ENCODE measurements at regions not wholly inside any gene's neighbourhood (a gene's known extent, or its start where the extent isn't known, plus 50 kb on each side); places are given as distances from the start of the nearest gene placed in this dataset.

- no peak for FAIRE-seq
- 89% methylated on average over 1 of the region's 1 CpG; no CpG with 5 or more reads in 1 of the 2 experiments for WGBS, 2 experiments (ENCODE audit: extremely low coverage in 1 of 2, insufficient coverage in 1 of 2, insufficient read length in 1 of 2, insufficient replicate concordance in 2 of 2, low coverage in 1 of 2, low lambda C conversion rate in 2 of 2, missing lambda C conversion rate in 1 of 2)
- Histone ChIP-seq H3K4me1 (replicated peaks in 1 of 4; ENCODE audit: control insufficient read depth in 3 of 4, insufficient read depth in 4 of 4, low read length in 3 of 4) (no peaks in the 10 kb centered on the region), H3K27ac (ENCODE audit: low read depth, low read length) (no peak overlapping the region), H3K79me2 (ENCODE audit: control insufficient read depth in 1 of 2, insufficient read depth in 2 of 2, low read length in 2 of 2) (no peaks in the 10 kb centered on the region), H4K20me1 (replicated peaks in 1 of 2; ENCODE audit: control insufficient read depth in 1 of 2, insufficient read depth in 2 of 2, low read length in 2 of 2) (no peaks in the 10 kb centered on the region), H3K4me3 (ENCODE audit: extremely low read depth in 1 of 4, insufficient read depth in 2 of 4, low read depth in 3 of 4, low read length in 4 of 4) (no peak overlapping the region), H4K8ac (ENCODE audit: extremely low read depth, insufficient read depth, low read length) (no peak overlapping the region), H4K91ac (replicated peaks; ENCODE audit: insufficient read length, low read length) (no peak overlapping the region), H2BK5ac (ENCODE audit: low read depth, low read length) (no peak overlapping the region), H2BK120ac (replicated peaks; ENCODE audit: low read depth, low read length) (no peak overlapping the region), H3K79me1 (ENCODE audit: low read depth, low read length) (no peaks in the 10 kb centered on the region), H3K4ac (replicated peaks; ENCODE audit: insufficient read length, low read depth, low read length) (no peak overlapping the region), H3K18ac (ENCODE audit: extremely low read depth, low read length) (no peak overlapping the region), H3K23ac (ENCODE audit: insufficient read length) (no peak overlapping the region), H3K9ac (replicated peaks in 1 of 4; ENCODE audit: extremely low read depth in 1 of 4, low read depth in 3 of 4, low read length in 3 of 4) (no peak overlapping the region), H2AFZ (ENCODE audit: low read length) (no peak overlapping the region), H2BK12ac (ENCODE audit: low read depth, low read length) (no peak overlapping the region), H3K23me2 (ENCODE audit: low read depth, low read length) (no peaks in the 10 kb centered on the region), H3K36me3 (ENCODE audit: control insufficient read depth in 2 of 4, insufficient read depth in 4 of 4, low read length in 3 of 4) (no peaks in the 10 kb centered on the region), H3K9me3 (ENCODE audit: insufficient read depth in 2 of 2, low read depth in 1 of 2, low read length in 1 of 2) (peaks cover 0 to 5% of the 10 kb centered on the region in 2 experiments; a peak in 2 of 4 replicates), H4K5ac (ENCODE audit: insufficient read length, low read depth, low read length) (no peak overlapping the region), H2BK15ac (ENCODE audit: low read length) (no peak overlapping the region), H3K56ac (replicated peaks; ENCODE audit: insufficient read length, low read depth, low read length) (no peak overlapping the region), H3K27me3 (replicated peaks in 1 of 4; ENCODE audit: control insufficient read depth in 3 of 4, extremely low read depth in 1 of 4, insufficient read depth in 3 of 4, low read length in 3 of 4) (no peaks in the 10 kb centered on the region), H2BK20ac (ENCODE audit: low read length) (no peak overlapping the region), H3K14ac (ENCODE audit: insufficient read length) (no peak overlapping the region), H2AK5ac (ENCODE audit: low read depth, low read length) (no peak overlapping the region), H3K4me2 (ENCODE audit: insufficient read depth in 1 of 2, low read depth in 2 of 2, low read length in 2 of 2) (no peak overlapping the region)
- ChIA-PET POLR2A (ENCODE audit: partially characterized antibody) (no interaction called here), CTCF (ENCODE audit: partially characterized antibody) (no interaction called here)
- no peak for DNase-seq (ENCODE audit: low read depth in 1 of 2, low spot score in 2 of 2)
- TF ChIP-seq RAD21 (IDR thresholded peaks at IDR 0.05 in 1 of 2, conservative IDR thresholded peaks at IDR 0.05 in 1 of 2; ENCODE audit: low read depth in 2 of 2, low read length in 2 of 2) = no peak
- no peak for TF ChIP-seq CTBP2 (IDR thresholded peaks at IDR 0.05; ENCODE audit: borderline replicate concordance, insufficient read depth, insufficient read length, low read length)
- TF ChIP-seq YY1 (IDR thresholded peaks at IDR 0.05; ENCODE audit: low read depth, low read length) = no peak
- no peak for TF ChIP-seq BRCA1 (IDR thresholded peaks at IDR 0.05; ENCODE audit: low read depth, low read length)
- TF ChIP-seq POU5F1 (IDR thresholded peaks at IDR 0.05; ENCODE audit: low read depth, low read length) = no peak
- TF ChIP-seq ATF2 (IDR thresholded peaks at IDR 0.05; ENCODE audit: low read length) = no peak
- no peak for TF ChIP-seq KDM5A (IDR thresholded peaks at IDR 0.05; ENCODE audit: low read length)
- no peak for TF ChIP-seq TAF7 (optimal IDR thresholded peaks at IDR 0.05; ENCODE audit: borderline replicate concordance, low read depth, low read length)
- TF ChIP-seq MAFK (IDR thresholded peaks at IDR 0.05; ENCODE audit: low read depth, low read length) = no peak
- no peak for TF ChIP-seq RNF2 (IDR thresholded peaks at IDR 0.05; ENCODE audit: borderline replicate concordance, low read depth, low read length, missing control alignments, poor library complexity, severe bottlenecking)
Observed at GRCh38 chr5:28414619-28415018, 1376.2 kb upstream of the CDH9 start.

Data from H1 (cell line).